PC-9 (cell line): ENCODE measurements at regions not wholly inside any gene's neighbourhood (a gene's known extent, or its start where the extent isn't known, plus 50 kb on each side); places are given as distances from the start of the nearest gene placed in this dataset.

Source experiments
- CTCF ChIP-seq: fragments of 200-600 bp; sonication (generic); conservative IDR thresholded peaks from 2 replicates; pipeline ENCODE4 v1.6.1; 2017; ENCODE audit warnings: mixed run types, antibody characterized with exemption, mild to moderate bottlenecking, moderate library complexity
- EZH2 ChIP-seq: fragments of 200-600 bp; sonication (generic); IDR thresholded peaks from 2 replicates; pipeline ENCODE4 v1.8.0; 2017; ENCODE audit warnings: antibody characterized with exemption, low read depth

DNA sequence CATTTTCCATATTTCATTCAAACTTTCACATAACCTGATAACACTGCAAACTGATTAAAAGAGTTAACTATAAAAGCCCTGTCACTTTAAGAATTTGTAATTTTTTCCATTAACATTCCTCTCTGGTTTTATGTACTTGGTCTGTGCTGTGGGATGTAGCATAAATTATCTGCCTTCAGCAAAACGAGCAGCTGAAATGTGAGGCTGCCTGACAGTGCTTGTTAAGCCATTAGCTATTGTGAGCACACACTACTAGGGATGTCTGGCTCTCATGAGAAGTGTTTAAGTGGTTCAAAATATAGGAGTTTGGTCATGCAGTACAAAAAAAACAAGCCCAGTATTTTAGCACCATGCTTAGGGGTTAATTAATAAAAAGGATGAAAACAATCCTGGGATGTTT, 63.0 kb downstream of the HOXA1 start:
- TF ChIP-seq CTCF (no peak), EZH2 (no peak)
